Natural killer cell (primary cell): ENCODE measurements at regions not wholly inside any gene's neighbourhood (a gene's known extent, or its start where the extent isn't known, plus 50 kb on each side); places are given as distances from the start of the nearest gene placed in this dataset.

Experiments used
- ATAC-seq, 3 donors: fragments of 150-1000 bp in 2 of 3; fragments of 200-7000 bp in 1 of 3; cut with Tn5 transposase; 1 replicate in 1 of 3; 2 replicates in 2 of 3; pipeline ENCODE4 v1.10.0; 2021; ENCODE audit warnings: mild to moderate bottlenecking in 2 of 3, moderate library complexity in 2 of 3
- DNase-seq, 2 donors: peaks; one replicate each; pipeline versions ENCODE4 v3.0.0 to v3.0.0-alpha.2; 2013 to 2021; ENCODE audit warnings: mixed read lengths in 1 of 2
- H3K27ac ChIP-seq: one replicate; pipeline ENCODE4 v1.5.1; 2013; ENCODE audit warnings: mild to moderate bottlenecking, low read length
- H3K27me3 ChIP-seq: one replicate; pipeline ENCODE4 v1.6.1; 2013; ENCODE audit warnings: low read length; ENCODE audit not compliant: control insufficient read depth, insufficient read depth
- H3K36me3 ChIP-seq: one replicate; pipeline ENCODE4 v1.6.1; 2013; ENCODE audit warnings: low read length; ENCODE audit not compliant: control insufficient read depth, insufficient read depth
- H3K4me1 ChIP-seq: one replicate; pipeline ENCODE4 v1.6.1; 2013; ENCODE audit warnings: low read length; ENCODE audit not compliant: control insufficient read depth, insufficient read depth
- H3K4me3 ChIP-seq: one replicate; pipeline ENCODE4 v1.5.1; 2013; ENCODE audit warnings: low read length
- H3K9me3 ChIP-seq: one replicate; pipeline ENCODE4 v1.6.1; 2013; ENCODE audit warnings: low read length; ENCODE audit not compliant: control insufficient read depth, insufficient read depth
- H3K27ac Mint-ChIP-seq, 2 donors: one replicate each; pipeline ENCODE4 v1.8.0; 2022; ENCODE audit warnings: mild to moderate bottlenecking in 2 of 2, mixed read lengths in 2 of 2, moderate library complexity in 1 of 2
- H3K27me3 Mint-ChIP-seq, 2 donors: one replicate each; pipeline ENCODE4 v1.8.0; 2022; ENCODE audit warnings: low read depth in 2 of 2, mixed read lengths in 2 of 2
- H3K36me3 Mint-ChIP-seq: one replicate; pipeline ENCODE4 v1.8.0; 2022; ENCODE audit warnings: mixed read lengths
- H3K4me1 Mint-ChIP-seq, 2 donors: one replicate each; pipeline ENCODE4 v1.8.0; 2022; ENCODE audit warnings: mixed read lengths in 2 of 2
- H3K4me3 Mint-ChIP-seq: one replicate; pipeline ENCODE4 v1.8.0; 2022; ENCODE audit warnings: mild to moderate bottlenecking, moderate library complexity, mixed read lengths
- H3K9me3 Mint-ChIP-seq, 2 donors: one replicate each; pipeline ENCODE4 v1.8.0; 2022; ENCODE audit warnings: mixed read lengths in 2 of 2
- WGBS: methylation state at CpG from one replicate; pipeline ENCODE4 v1.1.7; 2013; ENCODE audit warnings: missing lambda C conversion rate; ENCODE audit not compliant: insufficient coverage; 5-methylcytosine and 5-hydroxymethylcytosine counted together
- intact Hi-C: fragments of 100-400 bp; cut with micrococcal nuclease; formaldehyde crosslinking; loops from one replicate; pipeline ENCODE4 v1.14.2; 2022
- TF ChIP-seq, protein P1 (sequence below): fragments of 200-600 bp; IDR thresholded peaks from one replicate; pipeline ENCODE4 v1.8.0; 2022; ENCODE audit warnings: antibody characterized with exemption

DNA sequence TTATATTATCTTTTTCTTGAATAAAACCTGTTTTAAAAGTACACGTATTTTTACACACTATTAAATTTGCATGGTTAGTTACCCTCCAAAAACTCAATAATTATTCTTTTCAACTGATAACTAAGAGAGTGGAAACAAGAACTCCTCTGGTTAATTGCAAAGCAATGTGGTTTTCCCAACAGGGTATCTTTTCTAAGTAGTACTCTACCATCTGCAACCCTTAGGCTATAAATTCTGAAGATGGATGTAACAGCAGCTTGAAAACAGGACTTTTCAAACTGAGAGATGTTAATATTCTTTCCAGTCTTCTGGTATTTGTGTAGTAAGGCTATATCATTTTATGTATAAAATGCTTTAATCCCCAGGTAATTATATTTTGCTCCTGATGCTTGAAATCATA, 916.1 kb upstream of the POT1 start:
- H3K4me3 Mint-ChIP-seq, result no peak overlapping the region
- H3K9me3 ChIP-seq, result no peaks in the 10 kb centered on the region
- peaks cover 15 to 30% of the 10 kb centered on the region in 2 donors for H3K9me3 Mint-ChIP-seq
- TF ChIP-seq, protein P1, sequence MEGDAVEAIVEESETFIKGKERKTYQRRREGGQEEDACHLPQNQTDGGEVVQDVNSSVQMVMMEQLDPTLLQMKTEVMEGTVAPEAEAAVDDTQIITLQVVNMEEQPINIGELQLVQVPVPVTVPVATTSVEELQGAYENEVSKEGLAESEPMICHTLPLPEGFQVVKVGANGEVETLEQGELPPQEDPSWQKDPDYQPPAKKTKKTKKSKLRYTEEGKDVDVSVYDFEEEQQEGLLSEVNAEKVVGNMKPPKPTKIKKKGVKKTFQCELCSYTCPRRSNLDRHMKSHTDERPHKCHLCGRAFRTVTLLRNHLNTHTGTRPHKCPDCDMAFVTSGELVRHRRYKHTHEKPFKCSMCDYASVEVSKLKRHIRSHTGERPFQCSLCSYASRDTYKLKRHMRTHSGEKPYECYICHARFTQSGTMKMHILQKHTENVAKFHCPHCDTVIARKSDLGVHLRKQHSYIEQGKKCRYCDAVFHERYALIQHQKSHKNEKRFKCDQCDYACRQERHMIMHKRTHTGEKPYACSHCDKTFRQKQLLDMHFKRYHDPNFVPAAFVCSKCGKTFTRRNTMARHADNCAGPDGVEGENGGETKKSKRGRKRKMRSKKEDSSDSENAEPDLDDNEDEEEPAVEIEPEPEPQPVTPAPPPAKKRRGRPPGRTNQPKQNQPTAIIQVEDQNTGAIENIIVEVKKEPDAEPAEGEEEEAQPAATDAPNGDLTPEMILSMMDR, result no peak
- no peak for DNase-seq
- no peaks in the 10 kb centered on the region for H3K4me1 ChIP-seq
- H3K4me1 Mint-ChIP-seq, result no peaks in the 10 kb centered on the region
- no CpG with 5 or more reads among the region's 1 CpG for WGBS
- H3K27ac Mint-ChIP-seq, result no peak overlapping the region
- intact Hi-C loops, result no loop called here
- H3K36me3 Mint-ChIP-seq, result peaks cover 6% of the 10 kb centered on the region
- H3K27ac ChIP-seq, result no peak overlapping the region
- H3K27me3 Mint-ChIP-seq, result no peaks in the 10 kb centered on the region
- no peak overlapping the region for H3K4me3 ChIP-seq
- H3K36me3 ChIP-seq, result no peaks in the 10 kb centered on the region
- ATAC-seq, result no peak
- no peaks in the 10 kb centered on the region for H3K27me3 ChIP-seq

DNA sequence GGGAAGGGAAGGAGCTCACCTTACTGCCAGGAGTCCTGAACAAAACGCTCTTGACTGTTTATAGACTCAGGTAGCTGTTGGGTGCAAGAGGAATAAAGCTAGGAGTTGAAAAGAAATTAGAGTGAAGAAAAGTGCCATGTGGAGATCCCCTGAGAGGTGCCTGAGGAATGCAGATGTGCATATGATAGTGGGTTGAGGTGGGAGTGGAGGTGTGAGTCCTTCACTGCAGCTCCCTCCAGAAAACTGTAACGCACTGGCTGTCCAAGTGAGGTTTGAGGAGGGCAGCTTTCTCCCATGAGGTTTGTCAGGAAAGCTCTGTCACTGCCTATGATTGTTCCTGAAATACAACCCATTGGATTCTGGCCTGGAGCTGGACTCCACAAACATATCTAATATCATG, 904.8 kb upstream of the POT1 start:
- WGBS, result 85% methylated on average over 2 of the region's 2 CpGs
- Histone ChIP-seq H3K36me3 (no peaks in the 10 kb centered on the region), H3K9me3 (peaks cover 7% of the 10 kb centered on the region), H3K27me3 (no peaks in the 10 kb centered on the region), H3K4me1 (no peaks in the 10 kb centered on the region), H3K4me3 (no peak overlapping the region), H3K27ac (no peak overlapping the region)
- H3K36me3 Mint-ChIP-seq, result peaks cover 7% of the 10 kb centered on the region
- no peak for ATAC-seq
- TF ChIP-seq, protein P1, result no peak
- DNase-seq, result no peak
- H3K27me3 Mint-ChIP-seq, result no peaks in the 10 kb centered on the region
- H3K9me3 Mint-ChIP-seq, result peaks cover 10 to 14% of the 10 kb centered on the region in 2 donors
- intact Hi-C loops, result no loop called here
- H3K4me3 Mint-ChIP-seq, result no peak overlapping the region
- H3K27ac Mint-ChIP-seq, result no peak overlapping the region
- no peaks in the 10 kb centered on the region for H3K4me1 Mint-ChIP-seq

DNA sequence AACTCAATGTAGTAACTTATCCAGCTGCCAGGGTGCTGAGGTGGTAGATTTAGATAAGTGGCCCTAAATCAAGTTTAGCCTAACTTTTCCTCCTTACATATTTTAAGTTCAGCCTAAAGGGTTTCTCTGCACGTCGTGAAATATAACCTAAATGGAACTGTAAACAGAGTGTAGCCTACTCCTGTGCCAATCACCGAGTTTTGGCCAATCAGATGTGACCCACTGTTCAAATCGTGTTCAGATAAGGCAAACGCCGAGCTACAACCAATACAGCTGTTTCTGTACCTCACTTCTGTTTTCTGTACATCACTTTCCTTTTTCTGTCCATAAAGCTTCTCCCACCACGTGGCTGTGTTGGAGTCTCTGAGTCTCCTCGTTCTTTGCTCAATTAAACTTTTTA, 904.2 kb upstream of the POT1 start:
- no peaks in the 10 kb centered on the region for H3K27me3 Mint-ChIP-seq
- intact Hi-C loops, result no loop called here
- no peak overlapping the region for H3K4me3 ChIP-seq
- DNase-seq (no peak), ATAC-seq (no peak)
- no peaks in the 10 kb centered on the region for H3K27me3 ChIP-seq
- WGBS, result 79% methylated on average over 8 of the region's 8 CpGs
- H3K36me3 ChIP-seq, result no peaks in the 10 kb centered on the region
- H3K4me1 ChIP-seq, result no peaks in the 10 kb centered on the region
- H3K4me1 Mint-ChIP-seq, result no peaks in the 10 kb centered on the region
- H3K27ac Mint-ChIP-seq, result no peak overlapping the region
- no peak overlapping the region for H3K4me3 Mint-ChIP-seq
- peaks cover 7% of the 10 kb centered on the region for H3K36me3 Mint-ChIP-seq
- TF ChIP-seq, protein P1, result no peak
- H3K9me3 Mint-ChIP-seq, result peaks cover 11 to 14% of the 10 kb centered on the region in 2 donors
- no peak overlapping the region for H3K27ac ChIP-seq
- peaks cover 7% of the 10 kb centered on the region for H3K9me3 ChIP-seq

DNA sequence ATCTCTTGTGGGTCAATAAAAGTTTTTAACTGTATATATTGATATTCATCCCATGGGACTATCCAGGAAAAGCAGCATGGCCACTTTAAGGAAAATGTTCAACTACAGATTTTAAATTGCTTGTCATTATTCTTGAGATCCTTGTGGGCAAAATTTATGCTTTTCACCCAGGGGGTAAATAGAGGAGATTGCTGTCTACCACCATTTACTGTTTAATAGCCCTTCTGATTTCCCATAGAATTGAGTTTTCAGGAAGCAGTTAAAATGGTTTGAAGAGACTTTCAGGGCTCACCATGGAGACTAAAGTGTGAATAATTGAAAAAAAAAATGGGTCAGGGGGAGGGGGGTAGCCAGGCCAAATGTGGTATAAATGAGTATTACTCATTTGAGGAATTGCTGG, 901.1 kb upstream of the POT1 start:
- ATAC-seq (no peak), DNase-seq (no peak)
- Histone ChIP-seq H3K4me1 (no peaks in the 10 kb centered on the region), H3K36me3 (no peaks in the 10 kb centered on the region), H3K27ac (no peak overlapping the region), H3K9me3 (peaks cover 7% of the 10 kb centered on the region), H3K27me3 (no peaks in the 10 kb centered on the region), H3K4me3 (no peak overlapping the region)
- H3K36me3 Mint-ChIP-seq, result peaks cover 7% of the 10 kb centered on the region
- no peaks in the 10 kb centered on the region for H3K27me3 Mint-ChIP-seq
- peaks cover 12 to 24% of the 10 kb centered on the region in 2 donors for H3K9me3 Mint-ChIP-seq
- no peaks in the 10 kb centered on the region for H3K4me1 Mint-ChIP-seq
- intact Hi-C loops, result no loop called here
- H3K4me3 Mint-ChIP-seq, result no peak overlapping the region
- TF ChIP-seq, protein P1, result no peak
- H3K27ac Mint-ChIP-seq, result no peak overlapping the region
